HepG2 (cell line): ENCODE measurements at regions not wholly inside any gene's neighbourhood (a gene's known extent, or its start where the extent isn't known, plus 50 kb on each side); places are given as distances from the start of the nearest gene placed in this dataset.
A peak's percentile ranks its signal among the peaks of the same experiment; 100 is the strongest.

ENCODE experiments used
- ATAC-seq: fragments of 200-7000 bp; cut with Tn5 transposase; 3 replicates; pipeline ENCODE4 v1.9.1; 2020; ENCODE audit warnings: mild to moderate bottlenecking, moderate library complexity
- BruUV-seq: library from RNA; stranded (reverse); fragments of 400-500 nt; replicated peaks from 2 replicates; lab custom pipeline; 2021; lab: Mats Ljungman, UMichigan
- CTCF ChIA-PET: fragments of 300-600 bp; formaldehyde crosslinking; extraction: SDS; loops from one replicate; lab custom pipeline; 2021; ENCODE audit warnings: low total read pairs, inconsistent platforms, low intra/inter-chr PET ratio; lab: Yijun Ruan, JAX
- POLR2A ChIA-PET: fragments of 350-600 bp; sonication (Branson Sonifier 250); formaldehyde crosslinking; loops from one replicate; lab custom pipeline; 2020; ENCODE audit warnings: antibody characterized with exemption, inconsistent platforms; lab: Yijun Ruan, JAX
- DNase-seq: peaks from one replicate; pipeline ENCODE4 v3.0.0-alpha.2; 2015; ENCODE audit warnings: low spot score
- FAIRE-seq: peaks from 3 replicates; lab custom pipeline; 2011; peaks lifted over from hg19 to GRCh38; lab: Jason Lieb, UNC
- H2AFZ ChIP-seq: one replicate; pipeline ENCODE4 v1.6.1; 2011; ENCODE audit warnings: low read length, inconsistent platforms
- H3K27ac ChIP-seq: fragments of 300-600 bp; 3 replicates; pipeline ENCODE4 v1.8.0; 2011; ENCODE audit warnings: mixed run types, mild to moderate bottlenecking, mixed read lengths, low read length, inconsistent platforms; ENCODE audit not compliant: insufficient read depth; ENCODE audit errors: extremely low read length
- H3K27me3 ChIP-seq, 2 experiments: fragments of 200-600 bp in 1 of 2; 2 replicates in 1 of 2; 3 replicates in 1 of 2; pipeline versions ENCODE4 v1.6.0 to v1.8.0; 2011; ENCODE audit warnings: low read length in 2 of 2, mild to moderate bottlenecking in 2 of 2, moderate library complexity in 2 of 2, inconsistent platforms in 1 of 2; ENCODE audit not compliant: insufficient read depth in 2 of 2, control insufficient read depth in 1 of 2
- H3K36me3 ChIP-seq, 2 experiments: fragments of 200-600 bp in 1 of 2; replicated peaks in 1 of 2; 2 replicates in 1 of 2; 3 replicates in 1 of 2; pipeline versions ENCODE4 v1.5.1 to v1.8.0; 2011; ENCODE audit warnings: low read length in 2 of 2, inconsistent platforms in 1 of 2; ENCODE audit not compliant: insufficient read depth in 2 of 2, control insufficient read depth in 1 of 2
- H3K4me1 ChIP-seq: 2 replicates; pipeline ENCODE4 v1.5.1; 2012; ENCODE audit warnings: low read length, inconsistent platforms; ENCODE audit not compliant: insufficient read depth
- H3K4me2 ChIP-seq: 2 replicates; pipeline ENCODE4 v1.6.0; 2011; ENCODE audit warnings: low read depth, low read length, inconsistent platforms
- H3K4me3 ChIP-seq, 3 experiments: fragments of 200-600 bp in 1 of 3; sonication (generic), shearing (Covaris generic) in 1 of 3; replicated peaks in 1 of 3; 2 replicates each; pipeline ENCODE4 v1.5.1; 2011 to 2016; ENCODE audit warnings: low read length in 3 of 3, inconsistent platforms in 2 of 3, low read depth in 2 of 3, mild to moderate bottlenecking in 2 of 3, control low read depth in 1 of 3, mixed read lengths in 1 of 3; ENCODE audit not compliant: insufficient read depth in 1 of 3
- H3K79me2 ChIP-seq: one replicate; pipeline ENCODE4 v1.6.1; 2011; ENCODE audit warnings: low read length, inconsistent platforms; ENCODE audit not compliant: insufficient read depth
- H3K9ac ChIP-seq: 2 replicates; pipeline ENCODE4 v1.6.0; 2011; ENCODE audit warnings: mild to moderate bottlenecking, low read depth, low read length, inconsistent platforms; ENCODE audit not compliant: insufficient read depth
- H3K9me3 ChIP-seq: 2 replicates; pipeline ENCODE4 v1.5.1; 2012; ENCODE audit warnings: mild to moderate bottlenecking, low read length
- H4K20me1 ChIP-seq: 2 replicates; pipeline ENCODE4 v1.6.0; 2011; ENCODE audit warnings: inconsistent platforms, mild to moderate bottlenecking, low read length, moderate library complexity; ENCODE audit not compliant: insufficient read depth
- CHCHD3 ChIP-seq: sonication (generic); formaldehyde crosslinking; IDR thresholded peaks from 2 replicates; pipeline ENCODE4 v1.8.0; 2022; ENCODE audit warnings: mild to moderate bottlenecking, missing genetic modification reagents, moderate library complexity
- CREB1 ChIP-seq, 2 experiments: fragments of 450-650 bp in 1 of 2; IDR thresholded peaks; 2 replicates each; pipeline ENCODE4 v1.6.1; 2016 to 2017; ENCODE audit warnings: control low read depth in 1 of 2, mild to moderate bottlenecking in 1 of 2, missing compliant biosample characterization in 1 of 2, missing genetic modification characterization in 1 of 2
- ISX ChIP-seq: sonication (generic); formaldehyde crosslinking; conservative IDR thresholded peaks from 2 replicates; pipeline ENCODE4 v1.5.0; 2020; ENCODE audit warnings: missing genetic modification reagents
- LBX2 ChIP-seq: sonication (generic); formaldehyde crosslinking; IDR thresholded peaks from 2 replicates; pipeline ENCODE4 v1.5.0; 2020; ENCODE audit warnings: missing genetic modification reagents, mild to moderate bottlenecking, borderline replicate concordance
- MAFF ChIP-seq: IDR thresholded peaks from 2 replicates; pipeline ENCODE4 v1.6.1; 2011; ENCODE audit warnings: low read depth, low read length, improper control_type of control experiment
- MAFK ChIP-seq, 2 experiments: IDR thresholded peaks in 1 of 2; conservative IDR thresholded peaks in 1 of 2; 2 replicates each; pipeline ENCODE4 v1.6.1; 2011; ENCODE audit warnings: improper control_type of control experiment in 2 of 2, low read length in 2 of 2
- NFE2L2 ChIP-seq: fragments of 150-350 bp; IDR thresholded peaks from 2 replicates; pipeline ENCODE4 v1.6.1; 2014; ENCODE audit warnings: low read length
- SMAD9 ChIP-seq: sonication (generic); formaldehyde crosslinking; IDR thresholded peaks from 2 replicates; pipeline ENCODE4 v1.5.1; 2020; ENCODE audit warnings: mild to moderate bottlenecking, missing genetic modification reagents
- TMF1 ChIP-seq: sonication (generic); formaldehyde crosslinking; IDR thresholded peaks from 2 replicates; pipeline ENCODE4 v1.8.1; 2022; ENCODE audit warnings: low read depth, missing genetic modification reagents
- ZNF331 ChIP-seq: sonication (generic); formaldehyde crosslinking; IDR thresholded peaks from 2 replicates; pipeline ENCODE4 v1.4.0; 2020; ENCODE audit warnings: missing genetic modification reagents
- ZNF354B ChIP-seq: sonication (generic); formaldehyde crosslinking; IDR thresholded peaks from 2 replicates; pipeline ENCODE4 v1.8.0; 2022; ENCODE audit warnings: mild to moderate bottlenecking, missing genetic modification reagents
- ZNF382 ChIP-seq: sonication (generic); formaldehyde crosslinking; IDR thresholded peaks from 2 replicates; pipeline ENCODE4 v1.5.0; 2020; ENCODE audit warnings: missing genetic modification reagents, mild to moderate bottlenecking, borderline replicate concordance
- ZSCAN25 ChIP-seq: sonication (generic); formaldehyde crosslinking; IDR thresholded peaks from 2 replicates; pipeline ENCODE4 v1.8.0; 2022; ENCODE audit warnings: mild to moderate bottlenecking, missing genetic modification reagents
- ZSCAN31 ChIP-seq: sonication (generic); formaldehyde crosslinking; IDR thresholded peaks from 2 replicates; pipeline ENCODE4 v1.5.0; 2020; ENCODE audit warnings: low read depth, mild to moderate bottlenecking, missing genetic modification reagents
- WGBS: methylation state at CpG from one replicate; pipeline ENCODE4 v1.1.6; 2017; ENCODE audit warnings: low lambda C conversion rate; 5-methylcytosine and 5-hydroxymethylcytosine counted together
- in situ Hi-C: cut with HindIII; loops from 2 replicates; pipeline ENCODE4 v1.10.0; 2017; ENCODE audit warnings: low pct_unique_long_range_greater_than_20kb; ENCODE audit not compliant: extremely low pct_ligation_motif_present
- intact Hi-C: fragments of 100-400 bp; cut with micrococcal nuclease; formaldehyde crosslinking; loops from one replicate; pipeline ENCODE4 v1.10.0; 2022; ENCODE audit not compliant: unreplicated experiment

GRCh38 chr2:187050409-187050998 lies 201.5 kb upstream of the ZSWIM2 start:
- Histone ChIP-seq H3K9ac (no peak overlapping the region), H3K4me1 (no peaks in the 10 kb centered on the region), H4K20me1 (no peaks in the 10 kb centered on the region), H3K27ac (no peak overlapping the region), H3K4me3 (no peak overlapping the region), H2AFZ (no peak overlapping the region), H3K4me2 (no peak overlapping the region), H3K27me3 (no peaks in the 10 kb centered on the region), H3K36me3 (no peaks in the 10 kb centered on the region), H3K9me3 (no peaks in the 10 kb centered on the region), H3K79me2 (no peaks in the 10 kb centered on the region)
- 0% methylated on average over 4 of the region's 4 CpGs for WGBS
- TF ChIP-seq LBX2 (CRISPR knock-in tag) (no peak), NFE2L2 (peak; percentile 77), CREB1 (IDR thresholded peaks at IDR 0.05) (peak; percentile 75), CREB1 (CRISPR knock-in tag; IDR thresholded peaks at IDR 0.05) (no peak), MAFK (conservative IDR thresholded peaks at IDR 0.05 in 1 of 2, IDR thresholded peaks at IDR 0.05 in 1 of 2; ENCODE audit: low read length in 2 of 2) (peak; percentile 29 to 30; a peak in 2 of 4 replicates), MAFF (0 out of 2 replicates have a peak, but pooled peaks have one; percentile 26)
- FAIRE-seq: no peak
- intact Hi-C loops: no loop called here
- POLR2A ChIA-PET: no interaction called here
- no TSS peak for BruUV-seq
- in situ Hi-C loops: no loop called here
- CTCF ChIA-PET: no interaction called here
- ATAC-seq: no peak
- DNase-seq: no peak

GRCh38 chr2:187037310-187037709 lies 188.3 kb upstream of the ZSWIM2 start:
- H2AFZ ChIP-seq: no peak overlapping the region
- peaks cover 5% of the 10 kb centered on the region; the same call in 1 of the 2 replicates for H3K9me3 ChIP-seq
- intact Hi-C loops: no loop called here
- H3K4me1 ChIP-seq: no peaks in the 10 kb centered on the region
- ATAC-seq (no peak), DNase-seq (no peak), FAIRE-seq (no peak)
- no peak overlapping the region for H3K4me3 ChIP-seq
- no peak overlapping the region for H3K4me2 ChIP-seq
- no TSS peak for BruUV-seq
- H3K27ac ChIP-seq: no peak overlapping the region
- in situ Hi-C loops: no loop called here
- no peaks in the 10 kb centered on the region for H4K20me1 ChIP-seq
- H3K27me3 ChIP-seq: no peaks in the 10 kb centered on the region
- no peaks in the 10 kb centered on the region for H3K79me2 ChIP-seq
- CTCF ChIA-PET: no interaction called here
- TF ChIP-seq ZNF382 (CRISPR knock-in tag): no peak
- TF ChIP-seq ISX (CRISPR knock-in tag): no peak
- TF ChIP-seq TMF1 (CRISPR knock-in tag): no peak
- no peak for TF ChIP-seq ZSCAN31 (CRISPR knock-in tag)
- no peak for TF ChIP-seq CHCHD3 (CRISPR knock-in tag)
- TF ChIP-seq ZSCAN25 (CRISPR knock-in tag): no peak
- TF ChIP-seq SMAD9 (CRISPR knock-in tag): no peak
- TF ChIP-seq ZNF331 (CRISPR knock-in tag): no peak
- TF ChIP-seq ZNF354B (CRISPR knock-in tag): no peak
- POLR2A ChIA-PET: no interaction called here
- H3K9ac ChIP-seq: no peak overlapping the region
- H3K36me3 ChIP-seq: no peaks in the 10 kb centered on the region
